ENCODE measurements at regions not wholly inside any gene's neighbourhood (a gene's known extent, or its start where the extent isn't known, plus 50 kb on each side); places are given as distances from the start of the nearest gene placed in this dataset.
"Not testable (repeated sequence)": the region's sequence is repeated elsewhere in the genome, so short reads cannot be mapped to it uniquely, and the experiment has no call there.

DNA sequence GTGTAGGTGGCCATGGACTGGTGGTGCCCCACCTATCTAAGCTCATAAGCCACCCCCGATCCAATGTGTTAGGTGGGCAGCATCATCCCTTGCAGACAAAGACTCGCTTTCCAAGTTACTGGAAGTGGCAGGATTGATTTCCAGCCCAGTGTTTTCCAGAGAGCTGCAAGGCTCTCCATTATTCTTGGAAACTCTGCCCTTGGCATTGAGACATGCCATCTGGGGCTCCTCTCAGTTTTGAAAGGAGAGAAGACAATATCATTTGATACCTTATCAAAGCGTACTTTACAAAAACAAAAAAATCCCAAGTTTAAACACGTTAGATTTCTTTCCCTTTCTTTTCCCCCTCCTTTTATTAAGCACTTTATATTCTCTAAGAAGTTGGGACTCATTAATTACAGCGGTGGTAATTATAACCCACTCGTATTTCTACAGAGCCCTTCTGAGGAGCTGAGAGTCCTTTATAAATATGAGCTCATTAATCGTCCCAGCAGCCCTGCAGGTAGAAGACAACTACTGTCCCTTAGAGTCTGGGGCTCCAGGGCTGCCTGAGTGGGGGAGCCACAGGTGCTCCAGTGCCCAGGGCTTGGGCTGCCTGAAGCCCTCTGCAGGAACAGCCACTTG is 226.1 kb downstream of the TLE3 start:
- Histone ChIP-seq H3K9me2 (replicated peaks; ENCODE audit: insufficient read depth, low read length) (no peaks in the 10 kb centered on the region), H3K9me3 (ENCODE audit: low read length) (peaks cover 9% of the 10 kb centered on the region), H3K4me1 (ENCODE audit: low read length) (peaks cover 20% of the 10 kb centered on the region), H3K79me2 (ENCODE audit: low read length) (no peaks in the 10 kb centered on the region), H3K36me3 (ENCODE audit: insufficient read depth, low read length) (no peaks in the 10 kb centered on the region; the same call in 1 of the 2 replicates), H3K4me3 (ENCODE audit: low read length) (no peak overlapping the region), H3K27me3 (ENCODE audit: low read length) (no peaks in the 10 kb centered on the region), H2AFZ (ENCODE audit: low read length) (no peak overlapping the region), H3K4me2 (ENCODE audit: low read depth, low read length, poor library complexity, severe bottlenecking) (no peak overlapping the region), H3K27ac (ENCODE audit: low read length) (no peak overlapping the region), H3K9ac (ENCODE audit: low read length) (no peak overlapping the region), H4K20me1 (ENCODE audit: insufficient read depth, low read depth, low read length) (no peaks in the 10 kb centered on the region)
- DNase-seq, result no peak

- H3K4me1 ChIP-seq (ENCODE audit: low read length), result peaks cover 18% of the 10 kb centered on the region
- H4K20me1 ChIP-seq (ENCODE audit: insufficient read depth, low read depth, low read length), result no peaks in the 10 kb centered on the region
- H3K27ac ChIP-seq (ENCODE audit: low read length), result no peak overlapping the region
- no peaks in the 10 kb centered on the region; the same call in 1 of the 2 replicates for H3K36me3 ChIP-seq (ENCODE audit: insufficient read depth, low read length)
- DNase-seq, result no peak
- no peak overlapping the region for H3K4me2 ChIP-seq (ENCODE audit: low read depth, low read length, poor library complexity, severe bottlenecking)
- H2AFZ ChIP-seq (ENCODE audit: low read length), result no peak overlapping the region
- H3K27me3 ChIP-seq (ENCODE audit: low read length), result no peaks in the 10 kb centered on the region
- H3K9me2 ChIP-seq (replicated peaks; ENCODE audit: insufficient read depth, low read length), result no peaks in the 10 kb centered on the region
- H3K9ac ChIP-seq (ENCODE audit: low read length), result no peak overlapping the region
- H3K79me2 ChIP-seq (ENCODE audit: low read length), result no peaks in the 10 kb centered on the region
- no peak overlapping the region for H3K4me3 ChIP-seq (ENCODE audit: low read length)
- peaks cover 9% of the 10 kb centered on the region for H3K9me3 ChIP-seq (ENCODE audit: low read length)
Measured at GRCh38 chr15:69873807-69874206, 223.9 kb downstream of the TLE3 start.

DNA sequence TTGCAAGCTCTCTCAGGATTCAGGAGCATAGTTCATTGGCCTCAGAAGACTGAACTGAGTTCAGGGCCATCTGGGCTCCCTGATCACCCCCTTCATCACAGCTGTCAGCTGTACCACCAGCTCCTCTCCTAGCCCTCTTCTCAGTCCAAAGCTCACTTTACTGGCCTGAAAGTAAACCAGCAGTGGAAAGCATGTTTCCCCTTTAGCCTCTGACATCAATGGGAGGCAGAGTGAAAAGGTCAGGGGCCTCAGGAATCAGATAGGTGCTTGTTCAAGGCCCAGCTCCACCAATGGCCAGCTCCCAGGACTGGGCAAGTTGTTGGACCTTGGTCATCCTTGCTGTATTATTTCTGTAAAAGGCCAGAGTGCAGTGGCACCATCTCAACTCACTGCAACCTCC is 223.4 kb downstream of the TLE3 start:
- Histone ChIP-seq H4K20me1 (ENCODE audit: insufficient read depth, low read depth, low read length) (no peaks in the 10 kb centered on the region), H3K4me3 (ENCODE audit: low read length) (no peak overlapping the region), H3K9ac (ENCODE audit: low read length) (no peak overlapping the region), H3K9me3 (ENCODE audit: low read length) (peaks cover 9% of the 10 kb centered on the region), H3K4me1 (ENCODE audit: low read length) (peaks cover 17% of the 10 kb centered on the region), H3K27me3 (ENCODE audit: low read length) (no peaks in the 10 kb centered on the region), H3K4me2 (ENCODE audit: low read depth, low read length, poor library complexity, severe bottlenecking) (no peak overlapping the region), H3K27ac (ENCODE audit: low read length) (no peak overlapping the region), H3K79me2 (ENCODE audit: low read length) (no peaks in the 10 kb centered on the region), H3K36me3 (ENCODE audit: insufficient read depth, low read length) (no peaks in the 10 kb centered on the region; the same call in 1 of the 2 replicates), H3K9me2 (replicated peaks; ENCODE audit: insufficient read depth, low read length) (no peaks in the 10 kb centered on the region), H2AFZ (ENCODE audit: low read length) (no peak overlapping the region)
- DNase-seq, result no peak

DNA sequence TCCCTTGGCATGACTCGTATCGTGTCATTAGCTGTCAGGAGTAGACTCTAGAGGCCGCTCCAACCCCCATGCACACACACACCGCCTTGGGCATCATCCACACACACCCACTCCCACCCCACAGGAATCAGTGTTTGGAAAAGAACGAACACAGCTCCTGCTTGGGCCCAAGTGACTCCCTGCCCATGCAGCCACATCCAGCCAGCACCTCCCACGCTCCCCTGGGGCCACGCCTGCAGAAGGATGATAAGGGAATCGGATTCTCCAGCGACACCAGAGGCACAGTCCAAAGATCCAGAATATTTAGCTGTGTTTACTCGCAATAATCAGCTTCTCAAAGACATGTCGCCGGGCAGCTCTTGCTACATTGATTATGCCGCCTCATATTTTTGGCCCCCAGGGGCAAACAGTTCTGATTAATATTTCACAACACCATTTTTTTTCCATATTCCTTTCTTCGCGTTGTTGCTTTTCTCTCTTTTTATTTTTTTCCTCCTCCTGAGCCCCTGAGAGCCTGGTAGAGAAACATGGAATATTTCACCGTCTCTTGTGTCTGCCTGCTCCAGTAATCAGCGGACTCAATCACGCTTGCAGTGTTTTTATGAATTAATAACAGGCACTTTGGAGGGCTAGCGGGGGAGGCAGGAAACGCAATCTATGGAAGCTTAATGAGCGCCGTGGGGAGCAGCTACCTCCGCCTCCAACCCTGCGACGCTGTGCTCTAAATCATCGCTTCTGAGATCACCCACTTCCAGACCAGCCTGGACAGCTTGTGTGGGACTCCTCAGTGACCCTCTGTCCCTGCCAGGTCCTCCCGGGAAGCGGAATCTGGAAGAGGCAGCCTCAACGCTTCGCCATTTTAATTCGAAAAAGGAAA is 221.4 kb downstream of the TLE3 start:
- Histone ChIP-seq H3K9me3 (ENCODE audit: low read length) (peaks cover 9% of the 10 kb centered on the region), H4K20me1 (ENCODE audit: insufficient read depth, low read depth, low read length) (no peaks in the 10 kb centered on the region), H3K36me3 (ENCODE audit: insufficient read depth, low read length) (no peaks in the 10 kb centered on the region; the same call in 1 of the 2 replicates), H3K79me2 (ENCODE audit: low read length) (no peaks in the 10 kb centered on the region), H3K4me2 (ENCODE audit: low read depth, low read length, poor library complexity, severe bottlenecking) (no peak overlapping the region), H3K9ac (ENCODE audit: low read length) (no peak overlapping the region), H3K27me3 (ENCODE audit: low read length) (no peaks in the 10 kb centered on the region), H3K4me1 (ENCODE audit: low read length) (peaks cover 29% of the 10 kb centered on the region), H2AFZ (ENCODE audit: low read length) (no peak overlapping the region), H3K27ac (ENCODE audit: low read length) (no peak overlapping the region), H3K4me3 (ENCODE audit: low read length) (no peak overlapping the region), H3K9me2 (replicated peaks; ENCODE audit: insufficient read depth, low read length) (no peaks in the 10 kb centered on the region)
- DNase-seq, result no peak

DNA sequence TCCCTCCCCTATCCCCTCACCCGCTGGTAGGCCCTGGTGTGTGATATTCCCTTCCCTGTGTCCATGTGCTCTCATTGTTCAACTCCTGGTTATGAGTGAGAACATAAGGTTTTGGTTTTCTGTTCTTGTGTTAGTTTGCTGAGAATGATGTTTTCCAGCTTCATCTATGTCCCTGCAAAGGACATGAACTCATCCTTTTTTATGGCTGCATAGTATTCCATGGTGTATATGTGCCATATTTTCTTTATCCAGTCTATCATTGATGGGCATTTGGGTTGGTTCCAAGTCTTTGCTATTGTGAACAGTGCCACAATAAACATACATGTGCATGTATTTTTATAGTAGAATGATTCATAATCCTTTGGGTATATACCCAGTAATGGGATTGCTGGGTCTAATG is 217.8 kb downstream of the TLE3 start:
- not testable (repeated sequence) for H3K36me3 ChIP-seq (ENCODE audit: insufficient read depth, low read length); H4K20me1 ChIP-seq (ENCODE audit: insufficient read depth, low read depth, low read length); H2AFZ ChIP-seq (ENCODE audit: low read length); H3K9me3 ChIP-seq (ENCODE audit: low read length); H3K79me2 ChIP-seq (ENCODE audit: low read length); H3K27me3 ChIP-seq (ENCODE audit: low read length); H3K4me3 ChIP-seq (ENCODE audit: low read length); DNase-seq; H3K9me2 ChIP-seq (replicated peaks; ENCODE audit: insufficient read depth, low read length)
- H3K4me2 ChIP-seq (ENCODE audit: low read depth, low read length, poor library complexity, severe bottlenecking), result peak overlapping the region; percentile 85
- peaks cover 45% of the 10 kb centered on the region for H3K4me1 ChIP-seq (ENCODE audit: low read length)
- H3K27ac ChIP-seq (ENCODE audit: low read length), result peak overlapping the region; percentile 99
- peak overlapping the region; percentile 10; the same call in 1 of the 2 replicates for H3K9ac ChIP-seq (ENCODE audit: low read length)

- peaks cover 45% of the 10 kb centered on the region for H3K4me1 ChIP-seq (ENCODE audit: low read length)
- H3K27me3 ChIP-seq (ENCODE audit: low read length), result no peaks in the 10 kb centered on the region
- no peaks in the 10 kb centered on the region for H3K9me3 ChIP-seq (ENCODE audit: low read length)
- H3K9ac ChIP-seq (ENCODE audit: low read length), result peak overlapping the region; percentile 44
- no peaks in the 10 kb centered on the region for H4K20me1 ChIP-seq (ENCODE audit: insufficient read depth, low read depth, low read length)
- H3K4me2 ChIP-seq (ENCODE audit: low read depth, low read length, poor library complexity, severe bottlenecking), result peak overlapping the region; percentile 85
- H3K79me2 ChIP-seq (ENCODE audit: low read length), result no peaks in the 10 kb centered on the region
- H3K27ac ChIP-seq (ENCODE audit: low read length), result peak overlapping the region; percentile 99
- H3K9me2 ChIP-seq (replicated peaks; ENCODE audit: insufficient read depth, low read length), result no peaks in the 10 kb centered on the region
- no peak overlapping the region for H2AFZ ChIP-seq (ENCODE audit: low read length)
- peak; percentile 95 for DNase-seq
- H3K36me3 ChIP-seq (ENCODE audit: insufficient read depth, low read length), result no peaks in the 10 kb centered on the region
- peak overlapping the region; percentile 37 for H3K4me3 ChIP-seq (ENCODE audit: low read length)
Measured at GRCh38 chr15:69880571-69881301, 217.0 kb downstream of the TLE3 start.

DNA sequence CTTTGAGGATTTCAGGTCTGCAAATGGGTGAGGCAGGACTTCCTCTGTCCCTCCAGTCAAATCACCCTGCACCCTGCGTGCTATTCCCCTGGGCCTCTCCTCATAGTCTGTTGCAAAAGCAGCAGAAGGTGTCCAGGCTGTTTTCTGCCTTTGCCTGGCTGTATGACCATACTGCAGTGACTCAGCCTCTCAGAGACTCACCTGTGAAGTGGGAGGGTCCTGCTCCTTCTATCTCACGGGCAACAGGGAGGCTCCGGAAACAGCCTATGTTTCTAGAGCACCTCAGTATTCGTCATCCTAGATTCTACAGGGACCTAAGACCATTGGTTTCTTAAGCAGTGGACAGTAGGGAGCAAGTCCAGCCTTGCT is 216.4 kb downstream of the TLE3 start:
- H3K27me3 ChIP-seq (ENCODE audit: low read length), result no peaks in the 10 kb centered on the region
- no peaks in the 10 kb centered on the region for H3K36me3 ChIP-seq (ENCODE audit: insufficient read depth, low read length)
- H3K9me2 ChIP-seq (replicated peaks; ENCODE audit: insufficient read depth, low read length), result no peaks in the 10 kb centered on the region
- H4K20me1 ChIP-seq (ENCODE audit: insufficient read depth, low read depth, low read length), result no peaks in the 10 kb centered on the region
- no peaks in the 10 kb centered on the region for H3K79me2 ChIP-seq (ENCODE audit: low read length)
- H2AFZ ChIP-seq (ENCODE audit: low read length), result no peak overlapping the region
- peak overlapping the region; percentile 72 for H3K9ac ChIP-seq (ENCODE audit: low read length)
- DNase-seq, result peak; percentile 97
- H3K27ac ChIP-seq (ENCODE audit: low read length), result peak overlapping the region; percentile 99
- H3K4me2 ChIP-seq (ENCODE audit: low read depth, low read length, poor library complexity, severe bottlenecking), result peak overlapping the region; percentile 85
- peaks cover 45% of the 10 kb centered on the region for H3K4me1 ChIP-seq (ENCODE audit: low read length)
- H3K4me3 ChIP-seq (ENCODE audit: low read length), result peak overlapping the region; percentile 63
- no peaks in the 10 kb centered on the region for H3K9me3 ChIP-seq (ENCODE audit: low read length)

DNA sequence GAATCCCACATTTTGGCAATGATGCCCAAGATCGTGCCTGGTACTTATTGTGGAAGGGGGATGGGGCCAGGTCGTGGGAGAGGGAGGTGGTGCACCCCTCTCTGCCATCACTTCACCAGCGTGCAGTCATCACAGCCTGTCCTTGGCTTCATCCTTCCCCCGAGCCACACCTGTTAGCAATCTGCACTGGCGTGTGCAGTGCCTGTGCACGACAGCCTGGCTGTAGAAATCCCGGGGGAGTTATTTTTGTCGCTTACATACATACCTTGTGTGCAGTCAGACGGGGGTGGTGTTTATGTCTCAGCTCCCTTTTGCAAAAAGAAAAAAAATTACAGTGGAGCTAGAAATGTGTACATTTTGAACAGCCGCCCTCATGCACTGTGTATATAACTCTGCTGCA is 216.0 kb downstream of the TLE3 start:
- Histone ChIP-seq H3K9me3 (ENCODE audit: low read length) (no peaks in the 10 kb centered on the region), H3K36me3 (ENCODE audit: insufficient read depth, low read length) (no peaks in the 10 kb centered on the region), H3K27ac (ENCODE audit: low read length) (peak overlapping the region; percentile 99), H3K9me2 (replicated peaks; ENCODE audit: insufficient read depth, low read length) (no peaks in the 10 kb centered on the region), H3K27me3 (ENCODE audit: low read length) (no peaks in the 10 kb centered on the region), H3K4me3 (ENCODE audit: low read length) (peak overlapping the region; percentile 63), H3K9ac (ENCODE audit: low read length) (peak overlapping the region; percentile 72), H4K20me1 (ENCODE audit: insufficient read depth, low read depth, low read length) (no peaks in the 10 kb centered on the region), H2AFZ (ENCODE audit: low read length) (no peak overlapping the region), H3K79me2 (ENCODE audit: low read length) (no peaks in the 10 kb centered on the region), H3K4me1 (ENCODE audit: low read length) (peaks cover 45% of the 10 kb centered on the region), H3K4me2 (ENCODE audit: low read depth, low read length, poor library complexity, severe bottlenecking) (peak overlapping the region; percentile 85)
- DNase-seq, result peak; percentile 98

All from Karpas-422 (cell line).